ENCODE measurements at regions not wholly inside any gene's neighbourhood (a gene's known extent, or its start where the extent isn't known, plus 50 kb on each side); places are given as distances from the start of the nearest gene placed in this dataset.

- TF ChIP-seq CTCF (IDR thresholded peaks at IDR 0.05; ENCODE audit: poor library complexity, severe bottlenecking) (no peak), RAD21 (conservative IDR thresholded peaks at IDR 0.05) (no peak), EP300 (conservative IDR thresholded peaks at IDR 0.05; ENCODE audit: poor library complexity, severe bottlenecking) (no peak), TAF1 (IDR thresholded peaks at IDR 0.05; ENCODE audit: low read depth) (no peak), REST (IDR thresholded peaks at IDR 0.05; ENCODE audit: borderline replicate concordance) (no peak), EZH2 (IDR thresholded peaks at IDR 0.05; ENCODE audit: borderline replicate concordance, insufficient read depth, low read length, poor library complexity, severe bottlenecking) (no peak), POLR2AphosphoS5 (IDR thresholded peaks at IDR 0.05) (no peak), MXI1 (conservative IDR thresholded peaks at IDR 0.05; ENCODE audit: poor library complexity, severe bottlenecking) (no peak), SMC3 (conservative IDR thresholded peaks at IDR 0.05; ENCODE audit: poor library complexity) (no peak)
Measured at GRCh38 chr7:85664341-85664740, 477.5 kb upstream of the SEMA3D start.
